ENCODE measurements at regions not wholly inside any gene's neighbourhood (a gene's known extent, or its start where the extent isn't known, plus 50 kb on each side); places are given as distances from the start of the nearest gene placed in this dataset.
"Not testable (repeated sequence)": the region's sequence is repeated elsewhere in the genome, so short reads cannot be mapped to it uniquely, and the experiment has no call there.

DNA sequence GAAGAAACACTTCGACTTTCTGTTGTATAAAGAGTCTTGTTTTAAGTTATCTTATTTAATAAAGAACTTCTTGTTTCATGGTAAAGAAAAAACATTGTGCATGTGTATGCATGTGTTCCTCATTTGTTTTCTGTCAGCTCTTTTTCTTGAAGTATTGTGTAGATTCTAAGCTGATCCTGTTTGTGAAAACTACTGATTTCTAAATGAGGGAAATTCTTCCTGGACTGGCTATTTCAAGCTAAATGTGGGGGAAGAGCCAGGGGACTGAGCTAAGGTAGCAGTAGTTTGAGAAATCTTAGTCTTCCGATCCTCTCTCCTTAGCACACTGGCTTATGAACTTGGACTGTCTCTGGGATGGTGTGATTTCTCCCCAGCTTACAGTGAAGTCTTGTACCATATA lies 56.4 kb upstream of the RBMS1 start:
- Mint-ChIP-seq H3K27ac (no peak overlapping the region), H3K9me3 (peaks cover 0 to 4% of the 10 kb centered on the region in 2 donors), H3K36me3 (no peaks in the 10 kb centered on the region)
- no peak for ATAC-seq
- no peak for DNase-seq (ENCODE audit: low spot score in 2 of 2)

DNA sequence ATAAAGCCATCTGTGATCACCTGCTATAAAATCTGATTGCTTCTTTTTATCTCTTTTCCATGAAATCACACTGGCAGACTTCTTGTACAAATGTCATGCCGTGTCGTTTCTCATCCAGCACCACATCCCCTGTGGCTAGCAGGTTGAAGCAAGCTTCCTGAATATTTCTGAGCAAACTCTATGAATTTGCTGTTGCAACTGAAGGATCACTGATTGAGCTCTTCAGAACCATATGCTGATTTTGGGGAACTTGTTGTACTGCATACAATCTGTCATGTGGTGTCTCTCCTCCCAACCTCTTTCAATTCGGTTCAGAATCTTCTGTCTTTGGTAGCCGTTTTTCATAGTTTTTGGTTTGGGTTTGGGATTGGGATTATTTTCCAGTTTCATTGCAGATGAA lies 57.7 kb upstream of the RBMS1 start:
- no peak for DNase-seq (ENCODE audit: low spot score in 2 of 2)
- Mint-ChIP-seq H3K36me3 (no peaks in the 10 kb centered on the region), H3K9me3 (peaks cover 0 to 11% of the 10 kb centered on the region in 2 donors), H3K27ac (no peak overlapping the region)
- ATAC-seq, result no peak

DNA sequence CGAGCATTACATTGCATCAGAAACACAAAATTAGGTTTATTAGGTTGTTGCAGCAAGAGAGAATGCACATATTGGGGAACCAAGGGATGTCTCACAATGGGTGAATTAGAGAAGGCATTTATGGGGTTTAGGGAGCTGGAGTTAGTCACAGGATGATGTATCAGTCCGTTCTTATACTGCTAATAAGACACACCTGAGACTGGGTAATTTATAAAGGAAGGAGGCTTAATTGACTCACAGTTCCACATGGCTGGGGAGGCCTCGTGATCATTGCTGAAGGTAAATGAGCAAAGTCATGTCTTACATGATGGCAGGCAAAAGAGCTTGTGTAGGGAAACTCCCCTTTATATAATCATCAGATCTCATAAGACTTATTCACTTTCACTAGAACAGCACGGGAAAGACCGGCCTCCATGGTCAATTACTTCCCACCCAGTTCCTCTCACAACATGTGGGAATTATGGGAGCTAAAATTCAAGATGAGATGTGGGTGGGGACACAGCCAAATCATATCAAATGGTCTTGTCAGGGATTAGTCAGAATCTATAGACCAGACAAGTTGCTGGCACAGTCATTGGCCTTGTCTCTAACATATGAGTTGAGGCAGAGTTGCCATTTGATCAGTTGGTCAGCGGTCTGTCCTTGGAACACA lies 61.9 kb upstream of the RBMS1 start:
- H3K9me3 Mint-ChIP-seq, result peaks cover 0 to 13% of the 10 kb centered on the region in 2 donors
- H3K36me3 Mint-ChIP-seq, result no peaks in the 10 kb centered on the region
- H3K27ac Mint-ChIP-seq, result no peak overlapping the region
- DNase-seq (ENCODE audit: low spot score in 2 of 2) (no peak), ATAC-seq (peak in 1 of 2 donors; percentile 47)

DNA sequence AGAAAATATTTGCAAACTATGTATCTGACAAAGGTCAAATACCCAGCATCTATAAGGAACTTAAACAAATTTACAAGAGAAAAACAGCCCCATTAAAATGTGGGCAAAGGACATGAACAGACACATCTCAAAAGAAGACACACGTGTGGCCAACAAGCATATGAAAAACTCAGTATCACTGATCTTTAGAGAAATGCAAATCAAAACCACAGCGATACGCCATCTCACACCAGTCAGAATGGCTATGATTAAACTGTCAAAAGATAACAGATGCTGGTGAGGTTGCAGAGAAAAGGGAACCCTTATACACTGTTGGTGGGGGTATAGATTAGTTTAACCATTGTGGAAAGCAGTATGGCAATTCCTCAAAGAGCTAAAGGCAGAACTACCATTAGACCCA lies 64.3 kb upstream of the RBMS1 start:
- DNase-seq (ENCODE audit: low spot score in 2 of 2), result no peak
- Mint-ChIP-seq H3K27ac (no peak overlapping the region), H3K36me3 (no peaks in the 10 kb centered on the region), H3K9me3 (peaks cover 0 to 13% of the 10 kb centered on the region in 2 donors)
- ATAC-seq, result no peak

DNA sequence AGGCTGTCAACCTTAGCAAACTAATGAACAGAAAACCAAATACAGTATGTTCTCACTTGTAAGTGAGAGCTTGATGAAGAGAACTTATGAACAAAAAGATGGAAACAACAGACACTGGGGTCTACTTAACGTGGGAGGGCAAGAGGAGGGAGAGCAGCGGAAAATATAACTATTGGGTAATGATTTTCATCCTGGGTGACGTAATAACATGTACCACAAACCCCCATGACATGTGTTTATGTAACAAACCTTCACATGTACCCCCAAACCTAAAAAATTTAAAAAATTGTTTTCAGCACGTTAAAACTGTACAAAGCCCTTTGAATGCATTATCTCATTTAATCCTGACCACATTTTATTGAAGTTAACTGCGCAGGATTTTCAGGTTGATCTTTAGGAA lies 64.9 kb upstream of the RBMS1 start:
- peaks cover 0 to 13% of the 10 kb centered on the region in 2 donors for H3K9me3 Mint-ChIP-seq
- no peaks in the 10 kb centered on the region for H3K36me3 Mint-ChIP-seq
- H3K27ac Mint-ChIP-seq, result no peak overlapping the region
- ATAC-seq, result no peak
- DNase-seq (ENCODE audit: low spot score in 2 of 2), result no peak

DNA sequence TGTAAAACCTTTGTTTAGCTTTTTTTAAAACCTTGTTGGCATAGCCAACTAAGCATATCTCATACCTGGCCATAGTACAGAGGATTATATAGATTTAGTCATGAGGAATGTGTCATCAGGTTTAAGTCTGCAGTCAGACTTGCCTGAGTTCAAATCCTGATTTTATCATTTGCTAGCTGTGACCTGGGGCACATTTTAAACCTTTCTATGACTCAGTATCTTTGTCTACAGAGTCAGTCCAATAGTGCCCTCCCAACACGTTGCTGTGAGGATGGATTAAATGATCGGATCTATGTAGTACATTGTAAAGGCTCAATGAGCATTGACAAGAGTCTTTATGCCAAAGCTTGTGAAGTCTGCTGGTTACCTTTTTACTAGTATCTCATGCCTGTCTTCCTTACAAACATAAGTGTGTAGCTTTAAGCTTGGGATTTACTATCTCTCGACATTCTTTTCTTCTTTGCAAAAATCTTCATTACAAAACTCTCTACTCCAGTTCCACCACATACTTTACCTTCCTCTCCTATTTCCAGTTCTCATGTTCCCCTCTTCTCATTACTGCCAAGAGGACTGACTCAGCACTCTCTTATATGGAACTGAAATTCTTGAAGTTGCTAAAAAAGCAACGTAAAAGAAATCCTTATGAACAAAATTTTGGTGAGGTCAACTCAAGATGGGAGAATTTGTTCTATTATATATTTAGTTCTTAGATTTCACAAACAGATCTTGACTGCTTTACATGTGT lies 68.1 kb upstream of the RBMS1 start:
- DNase-seq (ENCODE audit: low spot score in 2 of 2) (no peak), ATAC-seq (no peak)
- no peaks in the 10 kb centered on the region for H3K36me3 Mint-ChIP-seq

DNA sequence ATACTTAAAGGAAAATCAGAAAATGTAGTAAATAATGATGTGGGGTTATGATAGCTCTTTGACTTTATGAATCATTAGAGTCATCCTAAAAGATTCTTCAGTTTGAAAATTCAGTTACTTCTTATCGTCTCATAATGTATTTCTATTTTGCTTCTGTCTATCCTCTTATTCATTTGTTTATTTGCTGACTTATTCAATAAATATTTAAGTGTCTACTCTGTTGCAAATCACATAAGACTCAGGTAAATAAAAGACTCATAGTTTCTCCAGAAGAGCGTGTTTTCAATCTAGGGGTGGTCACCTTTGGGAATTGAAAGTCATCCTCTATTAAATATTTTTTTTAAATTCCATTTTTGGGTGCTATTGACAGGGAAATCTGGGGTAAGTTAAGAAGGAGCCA lies 69.1 kb upstream of the RBMS1 start:
- DNase-seq (ENCODE audit: low spot score in 2 of 2) (no peak), ATAC-seq (no peak)
- Mint-ChIP-seq H3K27ac (no peak overlapping the region), H3K9me3 (peaks cover 0 to under 1% of the 10 kb centered on the region in 2 donors), H3K36me3 (no peaks in the 10 kb centered on the region)

More for the DNA sequence above, 68.1 kb upstream of the RBMS1 start:
- Mint-ChIP-seq H3K27ac (no peak overlapping the region), H3K9me3 (peaks cover 0 to 2% of the 10 kb centered on the region in 2 donors)

DNA sequence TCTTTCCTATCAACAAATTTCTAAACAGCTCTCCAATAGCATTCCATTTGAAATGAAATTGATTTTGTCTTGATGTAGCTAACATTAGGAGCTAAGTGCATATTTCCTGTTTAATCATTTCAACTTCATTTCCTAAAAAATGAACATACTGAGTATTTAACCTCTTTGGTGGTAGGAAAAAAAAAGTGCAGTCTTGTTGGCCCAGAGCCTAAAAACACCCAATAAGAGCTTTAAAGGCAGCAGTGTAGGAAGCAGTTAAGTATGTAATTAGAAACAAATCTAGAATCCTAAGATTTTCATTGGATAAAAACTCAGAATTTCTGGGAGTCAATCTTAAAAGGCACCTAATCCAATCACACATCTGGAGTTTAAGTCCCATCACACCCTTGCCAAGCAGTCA lies 71.0 kb upstream of the RBMS1 start:
- no peak for DNase-seq (ENCODE audit: low spot score in 2 of 2)
- Mint-ChIP-seq H3K36me3 (no peaks in the 10 kb centered on the region), H3K27ac (no peak overlapping the region), H3K9me3 (peaks cover 5 to 13% of the 10 kb centered on the region in 2 donors)
- ATAC-seq, result no peak

DNA sequence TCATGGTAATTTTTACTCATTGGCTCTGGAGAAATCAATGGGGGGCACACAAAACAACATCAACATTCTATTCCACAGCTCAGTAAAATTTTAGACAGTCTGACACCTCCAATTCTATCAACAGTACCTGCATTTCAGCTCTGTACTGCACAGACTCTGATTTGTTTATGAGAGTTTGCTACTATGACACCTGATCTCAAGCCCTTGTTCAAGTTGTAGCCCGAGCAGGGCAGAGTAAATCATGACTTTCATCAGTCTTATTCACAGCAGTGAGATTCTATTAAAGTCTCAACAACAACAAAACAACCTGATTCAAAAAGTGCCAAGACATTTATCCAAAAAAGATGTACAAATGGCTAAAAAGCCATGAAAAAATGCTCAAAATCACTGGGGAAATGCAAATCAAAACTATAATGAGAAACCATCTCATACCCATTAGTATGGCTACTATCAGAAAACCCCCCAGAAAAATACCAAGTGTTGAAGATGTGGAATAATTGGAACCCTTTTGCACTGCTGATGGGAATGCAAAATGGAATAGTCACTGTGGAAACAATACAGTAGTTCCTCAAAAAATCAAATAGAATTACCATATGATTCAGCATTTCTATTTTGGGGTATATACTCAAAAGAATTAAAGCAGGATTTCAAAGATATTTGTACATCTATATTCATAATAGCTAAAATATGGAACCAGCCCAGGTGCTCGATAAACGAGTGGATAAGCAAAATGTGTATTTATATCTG lies 71.7 kb upstream of the RBMS1 start:
- Mint-ChIP-seq H3K9me3 (peaks cover 5 to 13% of the 10 kb centered on the region in 2 donors), H3K36me3 (no peaks in the 10 kb centered on the region)

DNA sequence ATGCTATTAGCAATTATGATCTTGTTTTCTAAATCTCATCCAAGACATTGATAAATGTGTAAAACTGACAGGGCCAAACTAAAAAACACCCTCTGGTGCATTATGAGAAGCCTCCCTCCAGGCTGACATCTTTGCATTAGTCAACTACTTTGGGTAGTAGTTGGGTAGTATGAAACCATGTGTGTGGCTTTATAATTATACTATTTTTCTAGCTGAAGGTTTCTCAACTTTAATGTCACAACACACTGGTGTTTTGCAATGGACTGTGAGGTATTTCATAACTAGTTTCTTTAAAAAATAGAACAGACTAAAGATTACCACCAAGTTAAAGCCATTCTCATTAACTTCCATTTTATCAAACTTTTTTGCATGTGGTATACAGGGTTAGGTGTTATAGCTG lies 73.1 kb upstream of the RBMS1 start:
- H3K9me3 Mint-ChIP-seq, result peaks cover 5 to 13% of the 10 kb centered on the region in 2 donors
- no peaks in the 10 kb centered on the region for H3K36me3 Mint-ChIP-seq
- DNase-seq (ENCODE audit: low spot score in 2 of 2) (no peak), ATAC-seq (no peak)
- H3K27ac Mint-ChIP-seq, result no peak overlapping the region

More for the DNA sequence above, 71.7 kb upstream of the RBMS1 start:
- no peak overlapping the region for H3K27ac Mint-ChIP-seq
- ATAC-seq (no peak), DNase-seq (ENCODE audit: low spot score in 2 of 2) (no peak)

DNA sequence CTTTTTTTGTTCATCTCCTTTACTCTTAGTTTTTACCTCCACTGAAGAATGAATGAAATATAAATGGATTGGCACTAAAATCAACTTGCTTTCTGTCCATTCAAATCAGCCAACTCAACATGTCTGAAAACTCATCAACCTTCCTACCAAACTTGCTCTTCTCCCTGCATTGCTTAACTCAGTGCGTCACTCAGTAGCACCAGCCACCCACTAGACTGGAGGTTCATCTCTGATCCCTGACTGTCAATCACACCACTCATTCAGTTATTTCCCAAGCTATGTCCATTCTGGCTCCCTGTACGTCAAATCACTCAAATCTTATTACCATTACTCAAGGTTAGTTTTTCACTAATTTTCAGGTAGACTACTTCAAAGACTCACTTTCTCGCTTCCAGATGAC lies 75.2 kb upstream of the RBMS1 start:
- DNase-seq (ENCODE audit: low spot score in 2 of 2) (no peak), ATAC-seq (no peak)
- peaks cover 5 to 17% of the 10 kb centered on the region in 2 donors for H3K9me3 Mint-ChIP-seq
- no peaks in the 10 kb centered on the region for H3K36me3 Mint-ChIP-seq
- H3K27ac Mint-ChIP-seq, result no peak overlapping the region

DNA sequence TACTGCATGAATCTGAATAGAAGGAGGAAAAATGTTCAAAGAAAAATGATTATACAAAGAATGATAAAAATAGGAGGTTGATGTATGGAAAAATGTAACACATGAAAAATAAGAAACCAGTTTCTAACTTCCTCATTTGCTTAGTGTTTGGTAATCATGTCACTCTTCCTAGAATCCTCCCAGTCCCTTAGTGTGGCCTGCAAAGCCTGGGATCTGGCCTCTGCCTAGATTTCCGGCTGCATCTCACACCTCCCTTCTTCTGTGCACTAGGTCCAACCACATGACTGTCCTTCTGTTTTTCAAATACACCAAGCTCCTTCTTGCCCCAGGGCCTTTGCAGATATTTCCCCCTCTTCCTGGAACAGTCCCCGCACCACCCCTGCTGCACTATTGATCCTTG lies 76.8 kb upstream of the RBMS1 start:
- ATAC-seq (no peak), DNase-seq (ENCODE audit: low spot score in 2 of 2) (no peak)
- Mint-ChIP-seq H3K9me3 (peaks cover 5 to 17% of the 10 kb centered on the region in 2 donors), H3K27ac (no peak overlapping the region), H3K36me3 (no peaks in the 10 kb centered on the region)

DNA sequence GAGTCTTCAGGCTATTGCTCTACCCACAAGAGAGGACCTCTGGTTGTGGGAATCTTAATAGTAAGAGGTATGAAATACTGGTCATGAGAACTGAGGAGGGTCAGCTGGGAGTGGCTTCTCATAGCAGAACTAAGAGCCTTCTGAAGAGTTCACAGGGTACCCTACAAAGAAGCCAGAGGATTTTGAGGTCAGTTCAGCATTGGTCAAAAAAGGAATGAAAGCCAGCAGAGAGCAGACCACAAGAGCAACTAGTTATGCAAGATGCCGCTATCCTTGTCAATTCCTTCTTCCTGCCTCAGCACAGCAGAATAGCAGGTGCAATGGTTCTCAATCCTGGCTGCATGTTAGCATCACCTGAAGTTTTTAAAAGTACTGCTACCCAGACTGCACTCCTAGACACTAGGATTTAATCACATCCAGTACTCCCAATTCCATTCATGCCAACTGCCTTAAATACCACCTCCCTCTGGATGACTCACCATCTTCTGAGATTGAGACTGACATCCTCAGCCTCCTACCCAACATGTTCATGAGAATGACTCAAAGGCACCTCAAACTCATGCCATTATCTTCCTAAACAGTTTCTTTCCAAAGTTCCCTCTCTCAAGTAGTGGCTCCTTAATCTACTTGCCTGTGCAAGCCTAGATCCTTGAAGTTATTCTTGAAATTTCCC lies 81.0 kb upstream of the RBMS1 start:
- peak; percentile 44 to 59 for ATAC-seq
- peaks cover 0 to 4% of the 10 kb centered on the region in 2 donors for H3K9me3 Mint-ChIP-seq
- DNase-seq (ENCODE audit: low spot score in 2 of 2), result no peak
- H3K36me3 Mint-ChIP-seq, result no peaks in the 10 kb centered on the region
- H3K27ac Mint-ChIP-seq, result no peak overlapping the region

DNA sequence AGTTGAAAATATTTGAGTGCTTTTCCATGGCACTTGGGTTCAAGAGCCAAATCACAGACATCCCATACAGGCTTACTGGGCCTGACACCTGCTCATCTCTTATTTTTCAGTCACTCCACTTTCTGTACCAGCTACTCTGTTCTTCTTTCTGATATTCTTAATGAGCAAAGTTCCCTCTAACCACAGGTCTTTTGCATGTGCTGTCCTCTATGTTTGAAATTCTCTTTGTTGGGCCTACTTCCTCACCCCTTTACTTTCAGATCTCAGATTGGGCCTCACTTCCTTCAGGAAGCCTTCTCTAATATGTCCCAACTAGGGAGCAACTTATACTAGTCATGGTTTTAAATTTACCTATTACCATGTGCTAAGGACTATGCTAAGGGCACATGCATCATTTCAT lies 81.8 kb upstream of the RBMS1 start:
- peaks cover 0 to 4% of the 10 kb centered on the region in 2 donors for H3K9me3 Mint-ChIP-seq
- DNase-seq (ENCODE audit: low spot score in 2 of 2) (no peak), ATAC-seq (no peak)
- H3K27ac Mint-ChIP-seq, result no peak overlapping the region
- no peaks in the 10 kb centered on the region for H3K36me3 Mint-ChIP-seq

DNA sequence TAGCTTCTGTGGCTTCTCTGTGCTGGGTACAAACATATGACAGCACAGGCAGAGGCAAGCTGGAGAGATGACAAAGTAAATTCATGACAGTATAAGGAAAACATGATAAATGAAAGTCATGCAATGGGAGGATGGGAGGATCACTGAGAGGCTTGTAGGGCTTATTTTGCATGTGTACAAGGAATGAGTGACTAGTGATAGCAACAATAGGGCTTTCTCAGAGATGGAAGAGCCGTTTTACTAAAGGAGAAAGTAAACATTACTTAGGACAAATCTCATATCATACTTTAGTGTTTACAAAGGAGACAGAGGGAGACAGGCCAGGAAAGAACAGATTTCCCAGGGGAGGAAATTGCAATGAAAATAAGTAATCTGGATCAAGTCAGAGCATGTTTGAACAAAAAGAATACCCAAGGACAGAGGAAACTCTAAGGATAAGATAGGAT lies 82.5 kb upstream of the RBMS1 start:
- no peak overlapping the region for H3K27ac Mint-ChIP-seq
- no peak for DNase-seq (ENCODE audit: low spot score in 2 of 2)
- ATAC-seq, result no peak
- peaks cover 0 to 4% of the 10 kb centered on the region in 2 donors for H3K9me3 Mint-ChIP-seq
- H3K36me3 Mint-ChIP-seq, result no peaks in the 10 kb centered on the region

DNA sequence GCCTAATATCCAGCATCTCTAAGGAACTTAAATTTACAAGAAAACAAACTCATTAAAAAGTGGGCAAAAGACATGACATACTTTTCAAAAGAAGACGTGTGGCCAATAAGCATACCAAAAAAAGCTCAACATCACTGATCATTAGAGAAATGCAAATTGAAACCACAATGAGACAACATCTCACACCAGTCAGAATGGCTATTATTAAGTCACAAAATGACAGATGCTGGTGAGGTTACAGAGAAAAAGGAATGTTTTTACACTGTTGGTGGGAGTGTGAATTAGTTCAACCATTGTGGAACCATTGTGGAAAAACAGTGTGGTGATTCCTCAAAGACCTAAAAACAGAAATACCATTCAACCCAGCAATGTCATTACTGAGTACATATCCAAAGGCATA lies 83.5 kb upstream of the RBMS1 start:
- not testable (repeated sequence) for H3K36me3 Mint-ChIP-seq; DNase-seq (ENCODE audit: low spot score in 2 of 2); H3K9me3 Mint-ChIP-seq; H3K27ac Mint-ChIP-seq
- ATAC-seq, result peak in 1 of 2 donors; percentile 28

DNA sequence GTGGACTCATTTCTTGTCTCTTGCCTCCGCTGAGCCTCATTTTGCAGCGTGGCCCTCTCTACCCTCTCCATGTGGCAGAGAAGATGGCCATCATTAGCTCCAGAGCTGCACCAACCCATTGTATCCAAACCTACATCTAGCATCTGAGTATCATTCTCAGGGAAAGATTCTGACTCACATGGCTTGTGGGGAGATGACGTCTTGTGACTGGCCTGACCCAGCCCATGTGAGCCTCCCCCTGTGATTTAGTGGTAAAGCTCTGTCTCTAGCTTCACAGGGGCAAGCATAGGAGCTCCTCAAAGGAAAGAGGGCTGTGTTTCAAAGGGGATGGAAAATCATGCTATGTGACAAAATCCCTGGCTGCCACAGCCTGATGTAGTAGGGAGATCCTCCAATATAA lies 87.4 kb upstream of the RBMS1 start:
- no peaks in the 10 kb centered on the region for H3K9me3 Mint-ChIP-seq
- H3K27ac Mint-ChIP-seq, result no peak overlapping the region
- H3K36me3 Mint-ChIP-seq, result no peaks in the 10 kb centered on the region
- no peak for DNase-seq (ENCODE audit: low spot score in 2 of 2)
- ATAC-seq, result no peak

Data from activated naive CD4-positive, alpha-beta T cell treated with anti-CD3 and anti-CD28 coated beads, Interleukin-2, amount 50 U/mL, for 72 hours (primary cell).